HG03469 (cell line): ENCODE measurements at regions not wholly inside any gene's neighbourhood (a gene's known extent, or its start where the extent isn't known, plus 50 kb on each side); places are given as distances from the start of the nearest gene placed in this dataset.

Experiments used
- ATAC-seq: cut with Tn5 transposase; IDR thresholded peaks from one replicate; pipeline ENCODE4 v1.9.1; 2021; ENCODE audit warnings: mild to moderate bottlenecking, moderate library complexity, moderate number of reproducible peaks; ENCODE audit not compliant: unreplicated experiment

- ATAC-seq, result no peak
Observed at GRCh38 chr6:63371104-63371715, 51.4 kb upstream of the LGSN start.

- ATAC-seq, result no peak
Observed at GRCh38 chr6:63372951-63373533, 53.3 kb upstream of the LGSN start.

- ATAC-seq, result no peak
Observed at GRCh38 chr6:63389191-63389844, 69.5 kb upstream of the LGSN start.

- ATAC-seq, result no peak
Observed at GRCh38 chr6:63391203-63391970, 71.6 kb upstream of the LGSN start.

GRCh38 chr6:63392092-63392724 lies 72.4 kb upstream of the LGSN start:
- ATAC-seq, result no peak

GRCh38 chr6:63394656-63395308 lies 75.0 kb upstream of the LGSN start:
- no peak for ATAC-seq

GRCh38 chr6:63395381-63395780 lies 75.6 kb upstream of the LGSN start:
- no peak for ATAC-seq

GRCh38 chr6:63403725-63404124 lies 83.9 kb upstream of the LGSN start:
- ATAC-seq, result no peak

GRCh38 chr6:63410435-63411426 lies 90.9 kb upstream of the LGSN start:
- no peak for ATAC-seq

- no peak for ATAC-seq
Observed at GRCh38 chr6:63415286-63415685, 95.5 kb upstream of the LGSN start.

- no peak for ATAC-seq
Observed at GRCh38 chr6:63418741-63419140, 99.0 kb upstream of the LGSN start.

- no peak for ATAC-seq
Observed at GRCh38 chr6:63424636-63425035, 104.9 kb upstream of the LGSN start.

- ATAC-seq, result no peak
Observed at GRCh38 chr6:63425493-63425892, 105.7 kb upstream of the LGSN start.

GRCh38 chr6:63426844-63427243 lies 107.1 kb upstream of the LGSN start:
- no peak for ATAC-seq

GRCh38 chr6:63427951-63428350 lies 108.2 kb upstream of the LGSN start:
- ATAC-seq, result no peak

- no peak for ATAC-seq
Observed at GRCh38 chr6:63430985-63431519, 111.3 kb upstream of the LGSN start.

GRCh38 chr6:63434943-63435342 lies 115.2 kb upstream of the LGSN start:
- no peak for ATAC-seq

GRCh38 chr6:63436356-63436755 lies 116.6 kb upstream of the LGSN start:
- no peak for ATAC-seq

GRCh38 chr6:63437058-63437457 lies 117.3 kb upstream of the LGSN start:
- no peak for ATAC-seq
